Gastrocnemius medialis (tissue), 4 donors: ENCODE measurements at regions not wholly inside any gene's neighbourhood (a gene's known extent, or its start where the extent isn't known, plus 50 kb on each side); places are given as distances from the start of the nearest gene placed in this dataset.

Source experiments
- CTCF ChIP-seq, 5 experiments: fragments of 450-650 bp in 3 of 5; fragments of 200-600 bp in 2 of 5; sonication (generic) in 2 of 5; IDR thresholded peaks in 4 of 5; conservative IDR thresholded peaks in 1 of 5; 1 replicate in 4 of 5; 2 replicates in 1 of 5; pipeline ENCODE4 v1.5.1; 2016 to 2019; ENCODE audit warnings: antibody characterized with exemption in 5 of 5, mild to moderate bottlenecking in 3 of 5, moderate library complexity in 3 of 5
- POLR2A ChIP-seq, 2 donors: fragments of 450-650 bp; IDR thresholded peaks; one replicate each; pipeline ENCODE4 v1.6.1; 2017; ENCODE audit warnings: antibody characterized with exemption in 2 of 2, mild to moderate bottlenecking in 2 of 2, moderate library complexity in 2 of 2

GRCh38 chr12:61530456-61530855 lies 729.7 kb upstream of the USP15 start:
- no peak for TF ChIP-seq POLR2A (IDR thresholded peaks at IDR 0.05)
- no peak for TF ChIP-seq CTCF (IDR thresholded peaks at IDR 0.05 in 4 of 5, conservative IDR thresholded peaks at IDR 0.05 in 1 of 5)
